K562 (cell line): ENCODE measurements at regions not wholly inside any gene's neighbourhood (a gene's known extent, or its start where the extent isn't known, plus 50 kb on each side); places are given as distances from the start of the nearest gene placed in this dataset.

ENCODE experiments used
- BRF2 ChIP-seq: IDR thresholded peaks from 3 replicates; pipeline ENCODE4 v1.6.1; 2011; ENCODE audit warnings: borderline replicate concordance, mild to moderate bottlenecking; ENCODE audit not compliant: insufficient read length, insufficient read depth
- FOXK2 ChIP-seq, 2 experiments: fragments of 450-650 bp; IDR thresholded peaks in 1 of 2; conservative IDR thresholded peaks in 1 of 2; 2 replicates each; pipeline ENCODE4 v1.6.1; 2016; ENCODE audit warnings: low read depth in 2 of 2, mild to moderate bottlenecking in 1 of 2
- NFIC ChIP-seq: fragments of 450-650 bp; IDR thresholded peaks from 2 replicates; pipeline ENCODE4 v1.6.1; 2017; ENCODE audit warnings: mild to moderate bottlenecking, inconsistent platforms
- POLR2A ChIP-seq: fragments of 450-650 bp; conservative IDR thresholded peaks from 2 replicates; pipeline ENCODE4 v1.6.1; 2016
- POLR2AphosphoS2 ChIP-seq: IDR thresholded peaks from 2 replicates; pipeline ENCODE4 v1.6.1; 2012; ENCODE audit warnings: low read length, improper control_type of control experiment
- PREB ChIP-seq: sonication (generic); formaldehyde crosslinking; IDR thresholded peaks from 2 replicates; pipeline ENCODE4 v1.8.1; 2023; ENCODE audit warnings: mild to moderate bottlenecking, missing genetic modification reagents
- RCOR1 ChIP-seq, 2 experiments: IDR thresholded peaks; 2 replicates each; pipeline ENCODE4 v1.6.1; 2012; ENCODE audit warnings: low read depth in 2 of 2, low read length in 2 of 2, borderline replicate concordance in 1 of 2, improper control_type of control experiment in 1 of 2
- SP2 ChIP-seq: IDR thresholded peaks from 2 replicates; pipeline ENCODE4 v1.6.1; 2011; ENCODE audit warnings: mild to moderate bottlenecking, low read depth, low read length, moderate library complexity; ENCODE audit not compliant: poor library complexity, severe bottlenecking; ENCODE audit errors: extremely low read depth
- ZKSCAN1 ChIP-seq: fragments of 150-350 bp; IDR thresholded peaks from 2 replicates; pipeline ENCODE4 v1.6.1; 2016; ENCODE audit warnings: low read depth, low read length
- TF ChIP-seq, protein P1 (sequence below), 3 experiments: IDR thresholded peaks in 2 of 3; conservative IDR thresholded peaks in 1 of 3; 2 replicates each; pipeline ENCODE4 v1.5.1; 2011 to 2012; ENCODE audit warnings: low read length in 3 of 3, mild to moderate bottlenecking in 3 of 3, control low read depth in 2 of 3, improper control_type of control experiment in 1 of 3, inconsistent platforms in 1 of 3, low read depth in 1 of 3, mixed read lengths in 1 of 3, moderate library complexity in 1 of 3; ENCODE audit not compliant: insufficient read depth in 2 of 3

DNA sequence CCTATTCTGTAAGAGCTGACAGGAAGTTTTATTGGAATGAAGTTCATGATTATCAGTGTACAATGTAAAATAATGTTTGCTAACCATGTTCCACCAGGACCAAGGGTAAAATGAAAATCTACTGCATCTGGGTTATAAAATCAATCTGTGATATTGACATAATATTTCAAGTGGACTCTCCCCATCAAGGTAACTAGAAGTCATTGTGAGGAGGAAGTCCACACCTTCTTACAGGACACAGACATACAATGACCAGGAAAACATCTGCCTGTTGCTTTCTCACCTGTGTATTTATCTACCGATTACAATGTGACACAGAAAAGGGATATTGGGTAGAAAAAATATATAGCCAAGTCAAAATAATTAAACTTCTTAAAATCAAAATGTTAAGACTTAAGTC lies 140.7 kb upstream of the RFC3 start:
- TF ChIP-seq, protein P1, sequence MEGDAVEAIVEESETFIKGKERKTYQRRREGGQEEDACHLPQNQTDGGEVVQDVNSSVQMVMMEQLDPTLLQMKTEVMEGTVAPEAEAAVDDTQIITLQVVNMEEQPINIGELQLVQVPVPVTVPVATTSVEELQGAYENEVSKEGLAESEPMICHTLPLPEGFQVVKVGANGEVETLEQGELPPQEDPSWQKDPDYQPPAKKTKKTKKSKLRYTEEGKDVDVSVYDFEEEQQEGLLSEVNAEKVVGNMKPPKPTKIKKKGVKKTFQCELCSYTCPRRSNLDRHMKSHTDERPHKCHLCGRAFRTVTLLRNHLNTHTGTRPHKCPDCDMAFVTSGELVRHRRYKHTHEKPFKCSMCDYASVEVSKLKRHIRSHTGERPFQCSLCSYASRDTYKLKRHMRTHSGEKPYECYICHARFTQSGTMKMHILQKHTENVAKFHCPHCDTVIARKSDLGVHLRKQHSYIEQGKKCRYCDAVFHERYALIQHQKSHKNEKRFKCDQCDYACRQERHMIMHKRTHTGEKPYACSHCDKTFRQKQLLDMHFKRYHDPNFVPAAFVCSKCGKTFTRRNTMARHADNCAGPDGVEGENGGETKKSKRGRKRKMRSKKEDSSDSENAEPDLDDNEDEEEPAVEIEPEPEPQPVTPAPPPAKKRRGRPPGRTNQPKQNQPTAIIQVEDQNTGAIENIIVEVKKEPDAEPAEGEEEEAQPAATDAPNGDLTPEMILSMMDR (IDR thresholded peaks at IDR 0.05 in 2 of 3, conservative IDR thresholded peaks at IDR 0.05 in 1 of 3; ENCODE audit: insufficient read depth in 2 of 3, low read depth in 1 of 3, low read length in 3 of 3): no peak
- TF ChIP-seq BRF2 (no peak), NFIC (no peak), PREB (CRISPR knock-in tag) (no peak), POLR2AphosphoS2 (no peak), FOXK2 (conservative IDR thresholded peaks at IDR 0.05 in 1 of 2, IDR thresholded peaks at IDR 0.05 in 1 of 2; ENCODE audit: low read depth in 2 of 2) (no peak), RCOR1 (IDR thresholded peaks at IDR 0.05; ENCODE audit: borderline replicate concordance in 1 of 2, low read depth in 2 of 2, low read length in 2 of 2) (no peak), POLR2A (no peak), ZKSCAN1 (no peak), SP2 (no peak)
